ENCODE measurements at regions not wholly inside any gene's neighbourhood (a gene's known extent, or its start where the extent isn't known, plus 50 kb on each side); places are given as distances from the start of the nearest gene placed in this dataset.
"Not testable (repeated sequence)": the region's sequence is repeated elsewhere in the genome, so short reads cannot be mapped to it uniquely, and the experiment has no call there.

DNA sequence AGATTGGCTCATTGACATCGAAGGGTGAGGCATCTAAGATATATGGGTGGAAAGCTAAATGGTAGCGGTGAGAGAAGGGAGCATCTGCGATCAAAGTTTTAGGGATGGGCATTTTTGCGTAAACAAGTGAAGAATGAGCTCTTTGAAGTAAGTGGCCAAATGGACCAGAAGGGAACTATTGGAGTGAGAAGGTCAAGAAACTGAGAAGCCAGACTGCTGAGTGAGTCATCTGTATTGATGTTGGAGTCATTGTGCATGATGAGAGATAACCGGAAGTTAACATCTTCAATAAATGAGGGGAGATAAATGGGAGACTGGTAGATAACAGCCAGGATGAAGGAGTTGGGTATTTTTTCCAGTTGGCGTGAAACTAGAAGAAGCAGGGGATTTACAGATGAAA lies 271.9 kb upstream of the PDE3A start:
- DNase-seq, result no peak

DNA sequence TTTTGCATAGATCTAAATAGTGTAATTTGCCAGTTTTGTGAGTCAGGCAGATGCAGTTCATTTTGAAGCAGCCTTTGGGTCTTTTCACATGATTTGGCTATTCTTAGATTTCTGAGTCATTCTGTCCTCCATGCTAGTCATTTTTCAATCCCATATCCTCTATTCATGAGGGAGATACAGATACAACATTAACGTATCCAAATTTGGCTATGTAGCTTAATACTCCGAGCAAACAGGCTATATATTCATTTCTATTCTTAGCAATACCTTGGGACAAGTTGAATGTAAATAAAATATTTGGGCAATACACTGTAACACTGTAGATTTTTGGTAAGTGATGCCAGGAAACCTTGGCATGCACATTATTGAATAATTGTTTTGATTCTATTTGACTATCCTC lies 270.7 kb upstream of the PDE3A start:
- no peak for DNase-seq

DNA sequence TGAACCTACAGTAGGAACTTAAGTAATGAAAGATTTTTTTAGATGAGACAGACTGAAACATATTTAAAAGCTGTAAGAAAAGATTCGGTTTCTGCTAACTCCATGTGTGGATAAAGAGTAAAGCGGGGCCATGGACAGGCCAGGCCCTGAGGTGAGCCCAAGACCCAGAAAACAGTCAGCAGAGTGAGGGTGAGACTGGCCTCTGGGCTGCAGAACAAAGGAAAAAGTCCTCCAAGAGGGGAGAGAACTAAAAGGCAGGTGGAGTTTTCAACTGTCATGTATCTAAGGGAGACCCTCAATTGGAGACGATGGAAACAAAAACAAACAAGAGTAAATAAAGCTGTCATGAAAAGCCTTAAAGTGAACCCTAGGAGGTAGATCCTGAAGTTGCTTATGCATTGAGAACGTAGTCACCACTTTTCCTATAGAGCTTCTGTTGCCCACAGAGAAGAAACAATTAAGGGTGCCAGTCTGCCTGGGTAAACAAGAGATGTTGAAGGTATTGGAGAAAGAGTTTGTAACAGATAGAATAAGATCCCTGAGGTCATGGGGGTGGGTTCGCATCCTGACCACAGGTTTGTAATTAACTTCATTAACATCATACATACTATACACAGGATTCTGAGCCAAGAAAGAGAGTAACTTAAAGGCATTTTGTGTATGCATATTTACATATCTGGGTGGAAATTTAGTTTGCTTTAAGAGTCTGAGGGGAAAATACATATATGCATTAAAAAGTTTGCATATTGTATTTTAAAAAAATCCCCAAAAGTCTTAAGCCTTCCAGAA lies 268.7 kb upstream of the PDE3A start:
- no peak for DNase-seq

DNA sequence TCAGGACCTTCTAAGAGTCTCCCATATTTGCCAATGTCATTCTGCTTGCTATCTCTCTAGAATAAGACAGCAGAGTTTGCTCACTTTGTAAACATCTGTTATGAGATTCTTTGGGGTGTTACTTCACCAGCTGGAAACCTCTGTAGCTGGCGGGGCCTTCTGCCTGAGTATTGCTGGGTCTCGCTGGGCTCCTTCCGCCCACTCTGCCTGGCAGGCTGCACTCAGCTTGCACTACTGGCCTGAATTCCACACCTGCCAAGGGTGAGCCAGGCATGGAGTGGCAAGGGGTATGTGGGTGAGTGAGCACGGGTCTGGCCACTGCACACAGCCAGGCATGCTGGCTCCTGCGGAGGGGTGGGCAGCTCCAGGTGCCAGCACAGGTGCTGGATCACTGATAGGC lies 267.3 kb upstream of the PDE3A start:
- no peak for DNase-seq

DNA sequence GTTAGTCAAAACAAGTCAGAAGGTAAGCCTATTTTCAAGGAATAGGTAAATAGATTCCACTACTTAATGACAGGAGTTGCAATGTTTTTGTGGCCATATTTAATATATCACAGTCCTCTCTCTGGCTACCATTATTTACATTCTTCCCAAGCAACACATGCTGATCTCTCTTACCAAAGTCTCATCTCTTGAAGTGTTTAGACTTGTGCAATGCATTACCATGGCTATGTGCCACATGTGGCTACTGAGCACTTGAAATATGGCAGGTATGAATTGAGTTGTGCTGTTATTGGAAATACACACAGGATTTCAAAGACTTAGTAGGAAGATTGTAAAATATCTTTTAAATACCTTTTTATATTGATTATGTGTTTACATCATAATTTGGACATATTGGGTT lies 262.4 kb upstream of the PDE3A start:
- no peak for DNase-seq

DNA sequence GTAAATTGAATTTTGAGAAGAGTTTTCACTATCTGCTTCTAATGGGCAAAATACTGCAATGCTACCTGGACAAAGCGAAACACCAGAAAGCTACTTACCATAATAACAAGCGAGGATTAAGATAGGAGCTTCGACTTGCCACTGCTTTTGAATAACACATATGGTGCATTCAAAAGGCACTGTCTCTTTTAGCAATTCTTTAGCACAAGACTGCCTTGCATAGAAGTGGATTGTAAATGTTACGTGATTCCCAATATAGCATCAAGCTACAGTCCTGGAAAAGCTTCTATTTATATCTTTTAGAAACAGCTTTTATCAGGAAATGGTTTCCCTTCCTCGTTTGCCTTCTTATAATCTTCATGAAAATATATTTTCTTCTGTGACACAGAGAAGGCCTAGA lies 258.7 kb upstream of the PDE3A start:
- no peak for DNase-seq

DNA sequence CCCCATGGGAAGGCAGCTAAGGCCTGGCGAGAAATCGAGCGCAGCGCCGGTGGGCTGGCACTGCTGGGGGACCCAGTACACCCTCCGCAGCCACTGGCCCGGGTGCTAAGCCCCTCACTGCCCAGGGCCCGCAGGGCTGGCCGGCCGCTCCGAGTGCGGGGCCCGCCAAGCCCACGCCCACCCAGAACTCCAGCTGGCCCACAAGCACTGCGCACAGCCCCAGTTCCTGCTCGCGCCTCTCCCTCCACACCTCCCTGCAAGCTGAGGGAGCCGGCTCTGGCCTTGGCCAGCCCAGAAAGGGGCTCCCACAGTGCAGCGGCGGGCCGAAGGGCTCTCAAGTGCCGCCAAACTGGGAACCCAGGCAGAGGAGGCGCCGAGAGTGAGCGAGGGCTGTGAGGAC lies 253.0 kb upstream of the PDE3A start:
- DNase-seq, result not testable (repeated sequence)

DNA sequence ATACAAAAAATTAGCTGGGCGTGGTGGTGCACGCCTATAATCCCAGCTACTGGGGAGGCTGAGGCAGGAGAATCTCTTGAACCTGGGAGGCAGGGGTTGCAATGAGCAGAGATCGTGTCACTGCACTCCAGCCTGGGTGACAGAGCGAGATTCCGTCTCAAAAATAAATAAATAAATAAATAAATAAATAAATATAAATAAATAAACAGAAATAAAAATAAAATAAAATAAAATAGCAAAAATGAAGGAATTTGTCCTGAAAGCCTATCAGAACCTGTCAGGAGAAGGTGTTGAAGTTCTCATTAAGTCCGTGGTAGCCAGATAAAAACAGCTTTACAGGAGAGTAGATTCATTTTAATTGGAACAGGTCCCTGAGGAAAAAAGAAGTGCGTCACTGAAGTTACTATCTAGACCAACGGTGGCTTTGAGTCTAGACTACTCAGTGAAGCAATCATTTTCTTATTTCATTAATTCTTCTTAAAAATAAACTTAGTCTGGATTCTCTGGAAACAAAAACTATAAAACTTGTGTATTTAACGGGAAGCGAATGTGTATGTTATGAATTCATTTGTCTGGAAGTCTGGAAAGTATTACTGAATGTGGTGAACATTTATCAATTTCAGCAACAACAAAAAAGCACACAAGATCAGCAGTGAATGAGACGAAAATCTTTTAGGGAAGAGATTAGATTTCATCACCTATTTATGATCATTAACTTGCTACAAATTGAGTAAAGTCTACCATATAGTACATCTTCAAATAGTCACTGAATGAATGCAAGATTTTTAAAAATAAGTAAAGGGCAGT lies 248.5 kb upstream of the PDE3A start:
- no peak for DNase-seq

DNA sequence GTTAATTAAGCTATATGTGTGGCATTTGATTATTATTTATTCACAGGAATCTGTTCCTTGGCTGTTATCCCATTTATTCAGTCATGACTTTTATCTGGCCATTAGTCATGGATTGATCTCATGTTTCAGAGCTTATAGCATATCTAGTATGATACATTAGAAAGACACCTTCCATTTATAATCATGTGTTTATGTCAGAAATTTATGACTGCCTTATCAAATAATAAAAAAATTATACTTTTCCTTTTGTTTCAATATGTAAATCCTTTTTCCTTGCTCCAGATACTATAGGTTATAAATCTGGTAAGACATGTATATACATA lies 248.0 kb upstream of the PDE3A start:
- DNase-seq, result no peak

DNA sequence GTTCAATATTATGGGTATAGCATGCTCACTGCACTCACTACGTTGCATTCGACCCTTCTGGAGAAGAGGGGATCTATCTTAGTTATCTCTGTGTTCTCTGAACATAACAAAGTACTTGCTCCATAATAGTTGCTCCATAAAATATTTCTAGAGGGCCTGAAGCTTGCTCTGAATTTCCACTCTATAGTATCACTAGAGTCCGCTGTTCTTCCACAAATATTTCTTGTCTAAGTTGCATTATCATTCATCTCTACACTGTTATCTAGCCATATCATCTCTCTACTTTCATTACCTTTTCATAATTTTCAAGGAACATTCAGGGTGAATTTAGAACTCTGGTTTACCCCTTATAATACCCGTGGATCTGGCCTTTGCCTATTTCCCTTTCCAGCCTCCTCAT lies 246.1 kb upstream of the PDE3A start:
- no peak for DNase-seq

DNA sequence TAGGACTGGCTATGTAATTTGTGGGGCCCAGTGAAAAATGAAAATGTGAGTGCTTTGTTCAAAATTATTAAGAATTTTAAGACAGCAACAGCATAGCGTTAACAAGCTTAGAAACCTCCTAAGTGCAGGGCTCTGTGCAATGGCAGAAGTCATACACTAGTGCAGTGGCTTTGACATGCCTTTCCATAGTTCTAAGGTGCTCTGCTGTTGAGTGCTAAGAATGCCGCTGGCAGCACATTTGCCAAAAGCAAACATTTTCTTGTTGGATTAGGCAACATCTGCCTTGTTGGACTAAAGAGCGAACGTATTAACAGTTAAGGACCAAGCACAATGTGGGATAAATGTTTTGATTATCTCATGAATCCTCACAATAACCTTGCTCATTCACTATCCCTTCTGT lies 244.9 kb upstream of the PDE3A start:
- no peak for DNase-seq

DNA sequence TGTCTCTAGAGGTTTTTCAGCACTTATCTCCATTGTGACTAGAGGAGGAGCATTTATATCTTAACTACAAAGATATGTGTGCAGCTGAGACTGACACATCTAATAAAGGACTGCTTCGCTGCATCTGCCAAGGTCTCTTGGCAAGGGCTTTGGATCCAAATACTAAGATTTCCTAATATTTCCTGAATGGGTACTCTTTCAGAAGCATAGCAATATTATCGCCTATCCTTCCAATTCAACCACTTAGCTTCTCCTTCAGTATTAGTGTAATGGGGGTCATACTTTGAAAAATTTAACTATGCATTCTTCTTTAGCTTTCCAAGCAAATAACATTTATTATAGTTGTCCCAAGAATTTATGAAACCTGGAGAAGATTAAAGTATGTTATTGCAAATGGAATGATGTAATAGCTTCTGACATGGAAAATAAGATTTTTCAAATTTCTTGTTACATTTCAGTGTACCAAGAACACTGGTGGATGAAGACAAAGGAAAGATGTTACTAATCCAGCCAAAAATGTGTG lies 243.0 kb upstream of the PDE3A start:
- DNase-seq, result no peak

DNA sequence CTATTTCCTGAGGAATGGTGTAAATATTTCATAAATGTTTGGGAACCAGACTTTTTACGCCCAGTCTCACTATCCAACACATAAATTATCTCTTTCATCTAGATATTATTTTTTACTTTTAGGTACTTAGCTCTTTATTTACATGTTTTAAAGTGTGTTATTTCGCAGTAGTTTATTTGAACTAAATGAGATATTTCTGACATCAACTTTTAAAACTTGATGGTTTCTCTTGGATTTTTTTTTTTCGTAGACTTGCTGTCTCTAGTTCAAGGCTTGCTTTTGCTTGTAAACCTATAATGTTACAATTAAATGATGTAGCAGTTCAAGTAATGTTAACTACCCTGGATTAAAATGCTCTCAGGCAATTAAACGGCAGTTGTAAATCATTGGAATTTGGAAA lies 241.7 kb upstream of the PDE3A start:
- DNase-seq, result no peak

DNA sequence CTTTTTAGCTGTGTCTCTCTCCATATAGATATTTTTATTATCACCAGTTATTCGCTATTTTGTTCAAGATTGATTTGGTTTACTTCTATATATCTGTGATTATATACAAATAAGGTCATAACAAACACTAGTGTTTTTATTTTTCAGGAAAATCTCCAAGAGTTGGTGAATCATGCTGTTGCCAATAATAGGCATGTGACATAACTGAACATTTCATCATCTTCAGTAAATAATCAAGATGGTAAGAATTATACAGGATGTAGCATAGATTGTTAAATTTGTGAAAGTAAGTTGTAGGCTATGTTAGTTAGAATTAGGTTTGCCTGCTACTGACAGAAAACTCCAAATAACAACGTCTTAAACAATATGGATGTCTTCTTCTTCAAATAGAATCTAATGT lies 240.9 kb upstream of the PDE3A start:
- no peak for DNase-seq

DNA sequence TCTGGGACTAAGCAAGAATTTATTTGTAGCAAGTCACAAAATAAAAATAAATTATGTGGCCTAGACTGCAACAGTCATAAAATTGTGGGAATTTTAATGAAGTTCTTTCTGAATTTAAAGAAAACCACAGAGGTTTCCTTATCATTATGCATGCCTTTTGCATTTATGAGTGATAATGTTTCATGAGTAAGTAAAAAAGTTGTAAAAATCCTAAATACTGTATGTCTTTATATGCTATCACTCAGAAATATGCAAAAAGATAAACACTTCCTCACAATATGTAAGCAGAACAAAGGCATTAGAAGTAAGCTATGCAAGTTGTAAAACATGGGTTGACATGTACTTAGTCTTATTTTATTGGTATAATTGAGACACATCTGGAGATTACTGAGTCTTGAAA lies 239.4 kb upstream of the PDE3A start:
- DNase-seq, result no peak

DNA sequence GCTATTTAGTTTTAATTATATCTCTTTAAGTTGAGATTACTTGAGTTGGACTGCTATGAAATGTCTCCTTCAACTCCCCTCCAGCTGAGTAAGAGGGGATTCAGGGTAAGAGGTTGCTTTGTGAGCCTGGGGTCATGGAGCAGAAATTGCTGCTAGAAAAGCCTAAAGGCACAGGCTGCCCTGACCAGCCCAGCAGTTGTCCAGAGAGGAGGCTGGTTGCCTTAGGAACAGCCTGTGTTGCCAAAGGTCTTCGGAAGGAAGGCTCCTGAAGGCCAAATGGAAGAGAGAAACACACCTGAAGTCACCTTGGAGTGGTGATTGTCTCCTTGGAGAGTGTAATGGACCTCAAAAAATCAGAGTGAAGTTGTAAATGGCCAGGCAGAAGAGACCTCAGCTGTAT lies 235.5 kb upstream of the PDE3A start:
- no peak for DNase-seq

DNA sequence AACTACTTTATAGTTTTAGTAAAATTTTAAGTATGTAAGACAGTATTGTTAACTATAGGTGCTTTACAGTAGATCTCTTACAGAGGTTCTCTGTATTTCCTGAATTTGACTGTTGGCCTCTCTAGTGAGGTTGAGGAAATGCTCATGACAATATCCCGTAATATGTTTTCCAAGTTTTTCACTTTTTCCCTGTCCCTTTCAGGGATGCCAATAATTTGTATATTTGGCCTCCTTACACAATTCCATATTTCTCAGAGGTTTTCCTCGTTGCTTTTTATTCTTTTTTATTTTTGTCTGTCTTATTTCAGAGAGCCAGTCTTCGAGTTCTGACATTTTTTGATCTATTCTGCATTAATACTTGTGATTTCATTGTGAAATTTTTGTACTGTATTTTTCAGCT lies 233.7 kb upstream of the PDE3A start:
- DNase-seq, result no peak

DNA sequence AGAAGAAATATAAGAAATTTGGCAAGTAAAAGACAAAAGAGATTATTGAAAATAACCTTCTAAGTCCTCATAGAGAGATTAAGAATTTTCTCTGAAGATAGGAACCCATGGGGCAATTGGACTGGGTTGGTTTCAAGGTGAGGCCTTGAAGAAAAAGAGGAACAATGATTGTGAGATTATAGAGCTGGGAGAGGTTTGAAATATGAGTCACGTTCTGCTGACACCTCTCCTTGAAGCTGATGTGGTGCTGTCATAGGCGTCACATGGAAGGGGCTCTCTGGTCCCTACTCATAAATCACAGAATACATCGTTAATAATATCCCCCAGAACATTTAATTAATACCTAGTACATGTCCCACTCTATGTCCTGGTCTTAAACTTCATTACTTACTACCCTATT lies 227.6 kb upstream of the PDE3A start:
- no peak for DNase-seq

DNA sequence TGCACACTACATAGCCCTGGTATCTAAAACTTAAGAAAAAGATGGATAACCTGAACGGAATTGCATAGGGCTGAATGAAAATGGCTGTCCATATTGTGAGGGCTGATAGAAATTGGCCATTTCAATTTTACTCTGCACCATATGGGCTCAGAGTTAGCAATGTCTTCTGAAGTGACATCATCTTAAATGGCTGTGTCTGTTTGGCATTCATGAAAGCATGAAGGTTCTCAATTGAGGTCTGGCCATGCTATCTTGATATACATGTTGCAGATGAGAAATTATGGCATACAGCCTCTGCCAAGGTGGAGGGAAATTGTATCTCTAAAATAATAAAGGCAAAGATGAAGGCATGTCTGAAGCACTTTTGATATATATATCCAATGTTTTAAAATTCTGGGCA lies 226.0 kb upstream of the PDE3A start:
- DNase-seq, result no peak

DNA sequence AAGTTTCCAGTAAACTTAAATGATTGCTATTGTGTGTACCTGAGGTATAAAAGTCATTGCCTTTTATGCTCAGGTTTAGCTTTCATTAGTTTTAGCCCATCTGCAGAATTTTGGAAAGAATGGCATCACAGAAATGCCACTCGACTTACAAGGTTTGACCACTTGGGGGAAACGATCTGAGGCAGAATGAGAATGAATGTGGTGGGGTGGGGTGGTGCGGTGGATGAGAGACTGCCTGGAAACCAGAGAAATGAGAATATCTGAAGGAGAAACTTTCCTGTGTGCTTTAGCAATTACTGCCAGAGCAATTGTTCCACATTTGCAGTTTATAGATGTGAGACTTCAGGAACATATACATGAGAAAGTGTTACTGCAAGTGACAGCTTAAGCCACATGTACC lies 225.4 kb upstream of the PDE3A start:
- DNase-seq, result no peak

DNA sequence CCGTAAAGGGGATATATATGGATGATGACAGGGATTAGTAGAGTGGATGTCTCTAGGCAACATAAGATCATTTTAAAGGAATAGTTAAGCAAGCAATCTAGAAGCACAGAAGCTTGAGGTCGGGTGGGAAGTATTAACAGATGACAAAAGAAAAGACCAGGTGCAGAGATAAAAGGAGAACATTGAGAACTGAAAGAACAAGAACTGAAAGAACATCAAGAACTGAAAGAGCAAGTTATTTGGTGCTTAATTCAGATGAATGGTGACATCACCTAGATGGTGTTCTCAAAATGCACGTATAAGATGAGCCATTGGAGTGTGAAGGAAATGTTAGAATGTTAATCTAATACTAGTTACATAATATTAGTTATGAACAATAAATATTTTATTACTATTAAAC lies 224.0 kb upstream of the PDE3A start:
- no peak for DNase-seq

DNA sequence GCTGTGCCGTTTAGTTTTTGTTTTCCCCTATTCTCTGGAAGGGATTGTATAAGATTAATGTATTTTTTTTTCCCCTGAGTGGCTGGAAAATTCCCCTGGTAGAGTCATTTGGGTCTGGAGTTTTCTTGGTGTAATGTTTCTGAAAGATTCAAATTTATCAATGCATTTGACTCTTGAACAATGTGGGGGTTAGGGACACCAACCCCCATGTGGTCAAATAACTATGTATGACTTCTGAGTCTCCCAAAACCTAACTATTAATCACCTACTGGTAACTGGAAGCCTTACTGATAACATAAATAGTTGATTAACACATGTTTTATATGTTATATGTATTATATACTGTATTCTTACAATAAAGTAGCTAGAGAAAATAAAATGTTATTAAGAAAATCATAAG lies 220.1 kb upstream of the PDE3A start:
- DNase-seq, result no peak

DNA sequence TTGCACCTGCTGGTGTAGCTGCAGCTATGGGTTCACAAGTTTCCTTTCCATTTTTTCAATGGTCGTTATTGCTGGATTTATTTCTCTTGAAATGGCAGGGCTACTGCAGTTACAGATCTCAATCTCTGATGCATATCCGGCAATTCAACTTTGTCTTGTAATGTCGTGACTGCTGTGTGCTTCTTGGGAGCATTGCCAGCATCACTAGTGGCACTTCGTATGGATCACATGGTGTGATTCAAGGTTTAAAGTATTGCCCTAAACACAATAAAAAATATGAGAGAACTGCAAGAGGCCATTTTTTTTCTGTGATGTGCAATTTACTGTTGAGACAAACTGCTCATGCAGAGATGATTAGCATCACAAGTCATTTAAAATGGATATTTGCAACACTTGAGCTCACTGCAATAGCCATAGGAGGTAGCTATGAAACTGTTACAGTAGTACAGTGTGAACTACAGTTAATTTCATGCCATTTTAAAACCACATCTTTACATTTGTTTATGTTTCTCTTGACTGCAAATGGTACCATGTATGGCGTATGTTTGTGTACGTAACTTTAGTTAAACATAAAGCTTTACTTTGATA lies 217.4 kb upstream of the PDE3A start:
- no peak for DNase-seq

DNA sequence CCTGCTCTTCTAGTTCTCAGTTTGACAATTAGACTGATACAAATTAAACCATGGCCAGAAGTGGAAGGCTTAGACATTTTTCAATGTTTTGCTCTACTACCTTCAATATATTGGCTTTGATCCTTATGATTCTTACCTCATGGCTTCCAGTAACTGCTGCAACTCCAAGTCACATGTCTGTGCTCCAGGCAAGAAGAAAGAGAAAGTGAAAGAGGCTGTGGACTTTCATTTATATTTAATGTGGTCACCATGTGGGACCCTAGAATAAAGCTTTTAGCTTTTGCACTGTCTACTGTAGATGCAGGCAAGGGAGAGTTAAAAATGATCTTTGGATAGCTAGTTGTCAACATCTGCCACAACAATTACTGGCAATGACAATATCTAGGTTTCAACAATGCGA lies 214.3 kb upstream of the PDE3A start:
- DNase-seq, result no peak
